MM.1S (cell line): ENCODE measurements at regions not wholly inside any gene's neighbourhood (a gene's known extent, or its start where the extent isn't known, plus 50 kb on each side); places are given as distances from the start of the nearest gene placed in this dataset.

ENCODE experiments used
- DNase-seq: peaks from one replicate; pipeline ENCODE4 v3.0.0-alpha.2; 2015
- H2AFZ ChIP-seq: fragments of 300-600 bp; sonication (generic); 2 replicates; pipeline ENCODE4 v1.6.0; 2016; ENCODE audit warnings: antibody characterized with exemption, low read length
- H3F3A ChIP-seq: fragments of 300-600 bp; sonication (generic); 2 replicates; pipeline ENCODE4 v1.6.1; 2016; ENCODE audit warnings: mild to moderate bottlenecking, antibody characterized with exemption, low read length, moderate library complexity, mixed read lengths; ENCODE audit not compliant: insufficient read depth
- H3K27ac ChIP-seq: fragments of 300-600 bp; sonication (generic); 2 replicates; pipeline ENCODE4 v1.5.1; 2016; ENCODE audit warnings: mild to moderate bottlenecking, low read length
- H3K27me3 ChIP-seq: fragments of 300-600 bp; sonication (generic); replicated peaks from 2 replicates; pipeline ENCODE4 v1.6.0; 2016; ENCODE audit warnings: low read length; ENCODE audit not compliant: insufficient read depth
- H3K36me3 ChIP-seq: fragments of 300-600 bp; sonication (generic); replicated peaks from 2 replicates; pipeline ENCODE4 v1.6.1; 2016; ENCODE audit warnings: mild to moderate bottlenecking, low read length, mixed read lengths; ENCODE audit not compliant: insufficient read depth
- H3K4me1 ChIP-seq: fragments of 300-600 bp; sonication (generic); 2 replicates; pipeline ENCODE4 v1.6.1; 2016; ENCODE audit warnings: low read length, mixed read lengths
- H3K4me2 ChIP-seq: fragments of 300-600 bp; sonication (generic); 2 replicates; pipeline ENCODE4 v1.6.0; 2016; ENCODE audit warnings: low read depth, low read length
- H3K4me3 ChIP-seq: fragments of 300-600 bp; sonication (generic); 2 replicates; pipeline ENCODE4 v1.5.1; 2016; ENCODE audit warnings: low read length, mixed read lengths
- H3K79me2 ChIP-seq: fragments of 300-600 bp; sonication (generic); 2 replicates; pipeline ENCODE4 v1.6.1; 2016; ENCODE audit warnings: mixed run types, low read length, mixed read lengths
- H3K9ac ChIP-seq: fragments of 300-600 bp; sonication (generic); 2 replicates; pipeline ENCODE4 v1.6.1; 2016; ENCODE audit warnings: low read length, mixed read lengths
- H3K9me2 ChIP-seq: fragments of 300-600 bp; sonication (generic); replicated peaks from 2 replicates; pipeline ENCODE4 v1.6.1; 2016; ENCODE audit warnings: mild to moderate bottlenecking, low read length, mixed read lengths; ENCODE audit not compliant: insufficient read depth
- H3K9me3 ChIP-seq: fragments of 300-600 bp; sonication (generic); replicated peaks from 2 replicates; pipeline ENCODE4 v1.6.1; 2016; ENCODE audit warnings: mild to moderate bottlenecking, low read length, mixed read lengths; ENCODE audit not compliant: insufficient read depth
- H4K20me1 ChIP-seq: fragments of 300-600 bp; sonication (generic); 2 replicates; pipeline ENCODE4 v1.6.1; 2016; ENCODE audit warnings: mild to moderate bottlenecking, low read length, moderate library complexity, mixed read lengths; ENCODE audit not compliant: insufficient read depth
- CTCF ChIP-seq: fragments of 300-600 bp; sonication (generic); IDR thresholded peaks from 2 replicates; pipeline ENCODE4 v1.5.1; 2016; ENCODE audit warnings: antibody characterized with exemption, low read length, mixed read lengths
- EZH2 ChIP-seq: fragments of 300-600 bp; sonication (generic); optimal IDR thresholded peaks from 2 replicates; pipeline ENCODE3; 2017; ENCODE audit warnings: low read depth, mild to moderate bottlenecking, antibody characterized with exemption, low read length, mixed read lengths
- EZH2phosphoT487 ChIP-seq: fragments of 300-600 bp; sonication (generic); IDR thresholded peaks from 2 replicates; pipeline ENCODE4 v1.6.1; 2018; ENCODE audit warnings: antibody characterized with exemption, low read length

GRCh38 chr6:48735846-48736245, 624.8 kb upstream of the PTCHD4 start:
- Histone ChIP-seq H3K9me2 (no peaks in the 10 kb centered on the region), H3K4me1 (no peaks in the 10 kb centered on the region), H3K27ac (no peak overlapping the region), H3K79me2 (no peaks in the 10 kb centered on the region), H3K36me3 (no peaks in the 10 kb centered on the region), H2AFZ (no peak overlapping the region), H3K9ac (no peak overlapping the region), H3K27me3 (no peaks in the 10 kb centered on the region), H3K4me3 (no peak overlapping the region), H3F3A (no peaks in the 10 kb centered on the region), H3K9me3 (no peaks in the 10 kb centered on the region), H4K20me1 (no peaks in the 10 kb centered on the region), H3K4me2 (no peak overlapping the region)
- TF ChIP-seq CTCF: no peak
- no peak for TF ChIP-seq EZH2
- DNase-seq: no peak

- Histone ChIP-seq H3K36me3 (no peaks in the 10 kb centered on the region), H3K79me2 (no peaks in the 10 kb centered on the region), H3K27ac (no peak overlapping the region), H3K9ac (no peak overlapping the region), H3K27me3 (no peaks in the 10 kb centered on the region), H3K4me3 (no peak overlapping the region), H4K20me1 (no peaks in the 10 kb centered on the region), H3K4me2 (no peak overlapping the region), H2AFZ (no peak overlapping the region), H3K4me1 (no peaks in the 10 kb centered on the region), H3F3A (no peaks in the 10 kb centered on the region), H3K9me3 (no peaks in the 10 kb centered on the region), H3K9me2 (no peaks in the 10 kb centered on the region)
- TF ChIP-seq CTCF (no peak), EZH2 (no peak), EZH2phosphoT487 (no peak)
- no peak for DNase-seq
Measured at GRCh38 chr6:48733581-48733980, 622.6 kb upstream of the PTCHD4 start.

- TF ChIP-seq EZH2: no peak
- TF ChIP-seq CTCF: no peak
- no peak for TF ChIP-seq EZH2phosphoT487
- H2AFZ ChIP-seq: no peak overlapping the region
- H3K27me3 ChIP-seq: no peaks in the 10 kb centered on the region
- H3K79me2 ChIP-seq: no peaks in the 10 kb centered on the region
- no peak overlapping the region for H3K9ac ChIP-seq
- no peak overlapping the region for H3K4me2 ChIP-seq
- no peak for DNase-seq
- H3K4me3 ChIP-seq: no peak overlapping the region
- no peaks in the 10 kb centered on the region for H4K20me1 ChIP-seq
- no peaks in the 10 kb centered on the region for H3K9me3 ChIP-seq
- no peaks in the 10 kb centered on the region for H3F3A ChIP-seq
- no peaks in the 10 kb centered on the region for H3K4me1 ChIP-seq
- no peaks in the 10 kb centered on the region for H3K9me2 ChIP-seq
- no peaks in the 10 kb centered on the region for H3K36me3 ChIP-seq
- no peak overlapping the region for H3K27ac ChIP-seq
Measured at GRCh38 chr6:48714699-48715098, 603.7 kb upstream of the PTCHD4 start.
